Skin epidermis (tissue), 12 donors: ENCODE measurements at regions not wholly inside any gene's neighbourhood (a gene's known extent, or its start where the extent isn't known, plus 50 kb on each side); places are given as distances from the start of the nearest gene placed in this dataset.
"Not testable (repeated sequence)": the region's sequence is repeated elsewhere in the genome, so short reads cannot be mapped to it uniquely, and the experiment has no call there.

Experiments used
- H3K27ac ChIP-seq, 21 experiments: fragments of 200-600 bp; sonication (generic) in 11 of 21; one replicate each; pipeline ENCODE4 v1.5.0; 2020; ENCODE audit warnings: mild to moderate bottlenecking in 3 of 21, inconsistent platforms in 2 of 21, moderate library complexity in 2 of 21
- H3K4me3 ChIP-seq, 7 experiments: fragments of 200-600 bp; sonication (generic) in 2 of 7; one replicate each; pipeline ENCODE4 v1.5.0; 2020; ENCODE audit warnings: inconsistent platforms in 2 of 7, mild to moderate bottlenecking in 2 of 7, moderate library complexity in 1 of 7

GRCh38 chr20:40634891-40635290, 54.1 kb downstream of the MAFB start:
- no peak overlapping the region for H3K4me3 ChIP-seq
- no peak overlapping the region for H3K27ac ChIP-seq

GRCh38 chr20:40633123-40633850, 55.7 kb downstream of the MAFB start:
- H3K4me3 ChIP-seq = no peak overlapping the region
- peak overlapping the region in 1 of 21 experiments; percentile 16 for H3K27ac ChIP-seq

- H3K27ac ChIP-seq = peak overlapping the region in 1 of 21 experiments; percentile 42
These were observed 56.6 kb downstream of the MAFB start for GRCh38 chr20:40632346-40632976.

GRCh38 chr20:40631119-40631631, 57.9 kb downstream of the MAFB start:
- H3K4me3 ChIP-seq = no peak overlapping the region
- H3K27ac ChIP-seq = no peak overlapping the region

More at GRCh38 chr20:40632346-40632976, 56.6 kb downstream of the MAFB start:
- H3K4me3 ChIP-seq = no peak overlapping the region

- no peak overlapping the region for H3K4me3 ChIP-seq
- no peak overlapping the region for H3K27ac ChIP-seq
These were observed 58.3 kb downstream of the MAFB start for GRCh38 chr20:40630713-40631112.

- no peak overlapping the region for H3K4me3 ChIP-seq
These were observed 58.9 kb downstream of the MAFB start for GRCh38 chr20:40630099-40630498.

GRCh38 chr20:40628877-40629276, 60.2 kb downstream of the MAFB start:
- no peak overlapping the region for H3K4me3 ChIP-seq
- peak overlapping the region in 1 of 21 experiments; percentile 21 for H3K27ac ChIP-seq

More at GRCh38 chr20:40630099-40630498, 58.9 kb downstream of the MAFB start:
- no peak overlapping the region for H3K27ac ChIP-seq

- H3K27ac ChIP-seq = not testable (repeated sequence)
- H3K4me3 ChIP-seq = peak overlapping the region in 1 of 7 experiments; percentile 8
These were observed 70.0 kb downstream of the MAFB start for GRCh38 chr20:40619053-40619452.

- Histone ChIP-seq H3K4me3 (no peak overlapping the region), H3K27ac (no peak overlapping the region)
These were observed 71.4 kb downstream of the MAFB start for GRCh38 chr20:40617594-40617993.

- H3K4me3 ChIP-seq = no peak overlapping the region
- H3K27ac ChIP-seq = no peak overlapping the region
These were observed 76.2 kb downstream of the MAFB start for GRCh38 chr20:40612837-40613236.

- no peak overlapping the region for H3K27ac ChIP-seq
- no peak overlapping the region for H3K4me3 ChIP-seq
These were observed 76.8 kb downstream of the MAFB start for GRCh38 chr20:40612247-40612646.

GRCh38 chr20:40610730-40611129, 78.3 kb downstream of the MAFB start:
- H3K27ac ChIP-seq = no peak overlapping the region
- no peak overlapping the region for H3K4me3 ChIP-seq

GRCh38 chr20:40607927-40608326, 81.1 kb downstream of the MAFB start:
- Histone ChIP-seq H3K4me3 (no peak overlapping the region), H3K27ac (no peak overlapping the region)

- H3K4me3 ChIP-seq = no peak overlapping the region
- no peak overlapping the region for H3K27ac ChIP-seq
These were observed 82.4 kb downstream of the MAFB start for GRCh38 chr20:40606660-40607059.

- no peak overlapping the region for H3K4me3 ChIP-seq
- no peak overlapping the region for H3K27ac ChIP-seq
These were observed 82.8 kb downstream of the MAFB start for GRCh38 chr20:40606237-40606636.

- H3K4me3 ChIP-seq = no peak overlapping the region
- no peak overlapping the region for H3K27ac ChIP-seq
These were observed 84.6 kb downstream of the MAFB start for GRCh38 chr20:40604416-40604815.

GRCh38 chr20:40603057-40603651, 85.9 kb downstream of the MAFB start:
- Histone ChIP-seq H3K4me3 (no peak overlapping the region), H3K27ac (no peak overlapping the region)

- H3K4me3 ChIP-seq = no peak overlapping the region
- no peak overlapping the region for H3K27ac ChIP-seq
These were observed 86.7 kb downstream of the MAFB start for GRCh38 chr20:40602381-40602780.

GRCh38 chr20:40600441-40601219, 88.4 kb downstream of the MAFB start:
- no peak overlapping the region for H3K4me3 ChIP-seq

GRCh38 chr20:40599987-40600386, 89.0 kb downstream of the MAFB start:
- Histone ChIP-seq H3K4me3 (no peak overlapping the region), H3K27ac (peak overlapping the region in 1 of 21 experiments; percentile 17)

More at GRCh38 chr20:40600441-40601219, 88.4 kb downstream of the MAFB start:
- H3K27ac ChIP-seq = peak overlapping the region in 2 of 21 experiments; percentile 17 to 43
